GM23338 (cell line): ENCODE measurements at regions not wholly inside any gene's neighbourhood (a gene's known extent, or its start where the extent isn't known, plus 50 kb on each side); places are given as distances from the start of the nearest gene placed in this dataset.

ENCODE experiments used
- ATAC-seq: fragments of 200-7000 bp; cut with Tn5 transposase; 3 replicates; pipeline ENCODE4 v1.9.1; 2020
- DNase-seq: peaks from one replicate; pipeline ENCODE4 v3.0.0-alpha.2; 2015; ENCODE audit warnings: low spot score
- H2AFZ ChIP-seq: fragments of 200-600 bp; sonication (generic); 2 replicates; pipeline ENCODE4 v1.8.0; 2016; ENCODE audit warnings: antibody characterized with exemption, mild to moderate bottlenecking, moderate library complexity
- H3F3A ChIP-seq: fragments of 200-600 bp; sonication (generic); replicated peaks from 2 replicates; pipeline ENCODE4 v1.8.0; 2017; ENCODE audit warnings: antibody characterized with exemption, mixed run types, low read depth
- H3K27ac ChIP-seq: fragments of 200-600 bp; sonication (generic); 2 replicates; pipeline ENCODE4 v1.6.1; 2016; ENCODE audit warnings: low read depth
- H3K27me3 ChIP-seq: fragments of 200-600 bp; sonication (generic); 2 replicates; pipeline ENCODE4 v1.8.0; 2016; ENCODE audit warnings: mild to moderate bottlenecking, mixed run types, moderate library complexity; ENCODE audit not compliant: insufficient read depth
- H3K36me3 ChIP-seq: fragments of 200-600 bp; sonication (generic); 2 replicates; pipeline ENCODE4 v1.8.0; 2016; ENCODE audit warnings: mild to moderate bottlenecking; ENCODE audit not compliant: insufficient read depth
- H3K4me1 ChIP-seq: fragments of 200-600 bp; sonication (generic); 2 replicates; pipeline ENCODE4 v1.8.0; 2016; ENCODE audit warnings: mild to moderate bottlenecking, moderate library complexity; ENCODE audit not compliant: insufficient read depth
- H3K4me2 ChIP-seq: fragments of 200-600 bp; sonication (generic); 2 replicates; pipeline ENCODE4 v1.7.1; 2017; ENCODE audit warnings: mixed run types
- H3K4me3 ChIP-seq: fragments of 200-600 bp; sonication (generic); 2 replicates; pipeline ENCODE4 v1.6.1; 2016; ENCODE audit warnings: mixed run types
- H3K79me2 ChIP-seq: fragments of 200-600 bp; sonication (generic); replicated peaks from 2 replicates; pipeline ENCODE4 v1.8.0; 2017; ENCODE audit warnings: mild to moderate bottlenecking; ENCODE audit not compliant: insufficient read depth
- H3K9me2 ChIP-seq: fragments of 200-600 bp; sonication (generic); 2 replicates; pipeline ENCODE4 v1.8.0; 2017; ENCODE audit not compliant: insufficient read depth
- H4K20me1 ChIP-seq: fragments of 200-600 bp; sonication (generic); replicated peaks from 2 replicates; pipeline ENCODE4 v1.8.0; 2017; ENCODE audit warnings: mild to moderate bottlenecking; ENCODE audit not compliant: insufficient read depth
- H3K27ac Mint-ChIP-seq: 2 replicates; pipeline ENCODE4 v1.8.0; 2020; ENCODE audit warnings: inconsistent platforms, mild to moderate bottlenecking, moderate library complexity, mixed read lengths
- H3K27me3 Mint-ChIP-seq: 3 replicates; pipeline ENCODE4 v1.8.0; 2022; ENCODE audit warnings: low read depth, mild to moderate bottlenecking, moderate library complexity, mixed read lengths, inconsistent platforms; ENCODE audit not compliant: insufficient read depth, poor library complexity
- H3K36me3 Mint-ChIP-seq: 3 replicates; pipeline ENCODE4 v1.8.0; 2021; ENCODE audit warnings: low read depth, mild to moderate bottlenecking, inconsistent platforms, moderate library complexity, mixed read lengths
- H3K4me1 Mint-ChIP-seq: 3 replicates; pipeline ENCODE4 v1.8.0; 2020; ENCODE audit warnings: mild to moderate bottlenecking, inconsistent platforms, mixed read lengths
- H3K4me3 Mint-ChIP-seq: 3 replicates; pipeline ENCODE4 v1.8.0; 2021; ENCODE audit warnings: moderate library complexity, mild to moderate bottlenecking, inconsistent platforms, mixed read lengths
- H3K9me3 Mint-ChIP-seq: 3 replicates; pipeline ENCODE4 v1.8.0; 2020; ENCODE audit warnings: moderate library complexity, mild to moderate bottlenecking, inconsistent platforms, mixed read lengths
- CREB1 ChIP-seq: fragments of 250-450 bp; sonication (Bioruptor Pico); IDR thresholded peaks from 2 replicates; pipeline ENCODE4 v1.5.0; 2020; ENCODE audit warnings: low read depth, mild to moderate bottlenecking, moderate library complexity
- CTCF ChIP-seq, 2 experiments: fragments of 200-600 bp in 1 of 2; sonication (generic) in 1 of 2; conservative IDR thresholded peaks; 2 replicates each; pipeline versions ENCODE4 v1.5.1 to v1.6.1; 2016 to 2017; ENCODE audit warnings: antibody characterized with exemption in 2 of 2, low read depth in 2 of 2, mild to moderate bottlenecking in 2 of 2, moderate library complexity in 1 of 2
- ETS1 ChIP-seq: IDR thresholded peaks from 2 replicates; pipeline ENCODE4 v1.6.1; 2016; ENCODE audit warnings: antibody characterized with exemption
- EZH2 ChIP-seq: fragments of 200-600 bp; sonication (generic); IDR thresholded peaks from one replicate; pipeline ENCODE4 v1.8.0; 2017; ENCODE audit warnings: antibody characterized with exemption, mild to moderate bottlenecking, low read depth; ENCODE audit not compliant: unreplicated experiment
- EZH2phosphoT487 ChIP-seq: fragments of 200-600 bp; sonication (generic); IDR thresholded peaks from one replicate; pipeline ENCODE4 v1.8.1; 2018; ENCODE audit warnings: antibody characterized with exemption; ENCODE audit not compliant: unreplicated experiment
- JUNB ChIP-seq: IDR thresholded peaks from one replicate; pipeline ENCODE4 v1.6.1; 2016; ENCODE audit warnings: antibody characterized with exemption; ENCODE audit not compliant: unreplicated experiment
- NANOG ChIP-seq: IDR thresholded peaks from 2 replicates; pipeline ENCODE4 v1.6.1; 2016; ENCODE audit warnings: antibody characterized with exemption, borderline replicate concordance
- POLR2AphosphoS5 ChIP-seq: IDR thresholded peaks from 2 replicates; pipeline ENCODE4 v1.6.1; 2016; ENCODE audit warnings: antibody characterized with exemption, low read depth
- REST ChIP-seq: IDR thresholded peaks from one replicate; pipeline ENCODE4 v1.6.1; 2018; ENCODE audit warnings: antibody characterized with exemption; ENCODE audit not compliant: unreplicated experiment
- STAT1 ChIP-seq: IDR thresholded peaks from one replicate; pipeline ENCODE4 v1.6.1; 2016; ENCODE audit warnings: antibody characterized with exemption; ENCODE audit not compliant: unreplicated experiment
- ZNF114 ChIP-seq: fragments of 250-450 bp; sonication (Bioruptor Pico); IDR thresholded peaks from 2 replicates; pipeline ENCODE4 v1.5.0; 2020; ENCODE audit warnings: mild to moderate bottlenecking, moderate library complexity
- ZNF331 ChIP-seq: fragments of 250-450 bp; sonication (Bioruptor Pico); IDR thresholded peaks from 2 replicates; pipeline ENCODE4 v1.5.0; 2020; ENCODE audit warnings: low read depth, mild to moderate bottlenecking, moderate library complexity
- ZNF462 ChIP-seq: fragments of 250-450 bp; sonication (Bioruptor Pico); IDR thresholded peaks from 2 replicates; pipeline ENCODE4 v1.5.0; 2020; ENCODE audit warnings: mild to moderate bottlenecking, moderate library complexity

GRCh38 chr5:90329911-90330310 lies 79.6 kb downstream of the CETN3 start:
- Histone ChIP-seq H4K20me1 (no peaks in the 10 kb centered on the region), H3K4me2 (no peak overlapping the region), H3K4me3 (no peak overlapping the region), H3F3A (no peaks in the 10 kb centered on the region), H3K9me2 (0 out of 2 replicates have a peak, but pooled peaks cover 2% of the 10 kb centered on the region), H3K27me3 (no peaks in the 10 kb centered on the region), H2AFZ (no peak overlapping the region), H3K27ac (no peak overlapping the region), H3K79me2 (no peaks in the 10 kb centered on the region), H3K36me3 (no peaks in the 10 kb centered on the region), H3K4me1 (no peaks in the 10 kb centered on the region)
- peaks cover 1% of the 10 kb centered on the region for H3K27me3 Mint-ChIP-seq
- no peak for ATAC-seq
- H3K27ac Mint-ChIP-seq = no peak overlapping the region
- DNase-seq = no peak
- H3K9me3 Mint-ChIP-seq = no peaks in the 10 kb centered on the region
- H3K4me1 Mint-ChIP-seq = no peaks in the 10 kb centered on the region; the same call in 2 of the 3 replicates
- TF ChIP-seq ZNF114 (CRISPR knock-in tag) = no peak
- no peak for TF ChIP-seq POLR2AphosphoS5
- no peak for TF ChIP-seq NANOG
- TF ChIP-seq REST = no peak
- TF ChIP-seq EZH2phosphoT487 = no peak
- TF ChIP-seq STAT1 = no peak
- TF ChIP-seq ZNF331 (CRISPR knock-in tag) = no peak
- TF ChIP-seq ZNF462 (CRISPR knock-in tag) = no peak
- no peak for TF ChIP-seq CREB1 (CRISPR knock-in tag)
- TF ChIP-seq ETS1 = no peak
- TF ChIP-seq EZH2 = no peak
- TF ChIP-seq CTCF (conservative IDR thresholded peaks at IDR 0.05; ENCODE audit: low read depth in 2 of 2) = no peak
- TF ChIP-seq JUNB = no peak
- no peaks in the 10 kb centered on the region for H3K36me3 Mint-ChIP-seq
- no peak overlapping the region for H3K4me3 Mint-ChIP-seq
